ELR (cell line): ENCODE measurements at regions not wholly inside any gene's neighbourhood (a gene's known extent, or its start where the extent isn't known, plus 50 kb on each side); places are given as distances from the start of the nearest gene placed in this dataset.

Source experiments
- DNase-seq: peaks from one replicate; pipeline ENCODE4 v3.0.0-alpha.2; 2015; ENCODE audit warnings: low read depth

GRCh38 chr9:115943431-115944165 lies 210.0 kb upstream of the PAPPA start:
- no peak for DNase-seq

GRCh38 chr9:115944166-115944948 lies 209.2 kb upstream of the PAPPA start:
- peak; percentile 88 for DNase-seq

GRCh38 chr9:115945009-115945431 lies 208.6 kb upstream of the PAPPA start:
- no peak for DNase-seq

GRCh38 chr9:115946530-115946929 lies 207.1 kb upstream of the PAPPA start:
- no peak for DNase-seq

GRCh38 chr9:115951977-115952376 lies 201.6 kb upstream of the PAPPA start:
- DNase-seq, result no peak

GRCh38 chr9:115952430-115953292 lies 200.9 kb upstream of the PAPPA start:
- DNase-seq, result peak; percentile 89

GRCh38 chr9:115956371-115956770 lies 197.2 kb upstream of the PAPPA start:
- DNase-seq, result no peak

- DNase-seq, result no peak
Observed at GRCh38 chr9:115957585-115957984, 196.0 kb upstream of the PAPPA start.

- peak; percentile 23 for DNase-seq
Observed at GRCh38 chr9:115964710-115965347, 188.8 kb upstream of the PAPPA start.

GRCh38 chr9:115966660-115967059 lies 186.9 kb upstream of the PAPPA start:
- DNase-seq, result no peak

- no peak for DNase-seq
Observed at GRCh38 chr9:115969096-115969495, 184.5 kb upstream of the PAPPA start.

GRCh38 chr9:115972362-115972761 lies 181.2 kb upstream of the PAPPA start:
- peak; percentile 27 for DNase-seq

GRCh38 chr9:115972843-115973595 lies 180.6 kb upstream of the PAPPA start:
- DNase-seq, result peak; percentile 40

GRCh38 chr9:115976781-115977180 lies 176.8 kb upstream of the PAPPA start:
- no peak for DNase-seq

- no peak for DNase-seq
Observed at GRCh38 chr9:115978091-115978490, 175.5 kb upstream of the PAPPA start.

- no peak for DNase-seq
Observed at GRCh38 chr9:115978659-115979096, 174.9 kb upstream of the PAPPA start.

- DNase-seq, result no peak
Observed at GRCh38 chr9:115980054-115980453, 173.5 kb upstream of the PAPPA start.

- DNase-seq, result no peak
Observed at GRCh38 chr9:115980502-115980901, 173.1 kb upstream of the PAPPA start.

GRCh38 chr9:115980976-115981375 lies 172.6 kb upstream of the PAPPA start:
- DNase-seq, result no peak

GRCh38 chr9:115983366-115983765 lies 170.2 kb upstream of the PAPPA start:
- no peak for DNase-seq

- no peak for DNase-seq
Observed at GRCh38 chr9:115985657-115986056, 167.9 kb upstream of the PAPPA start.
